Epithelial cell of proximal tubule (primary cell): ENCODE measurements at regions not wholly inside any gene's neighbourhood (a gene's known extent, or its start where the extent isn't known, plus 50 kb on each side); places are given as distances from the start of the nearest gene placed in this dataset.

Source experiments
- DNase-seq: peaks from one replicate; pipeline ENCODE4 v3.0.0-alpha.2; 2011; ENCODE audit warnings: low read depth
- H3K4me3 ChIP-seq: 2 replicates; pipeline ENCODE4 v1.5.1; 2011; ENCODE audit warnings: low read depth, mild to moderate bottlenecking, low read length
- TF ChIP-seq, protein P1 (sequence below): conservative IDR thresholded peaks from 2 replicates; pipeline ENCODE4 v1.5.1; 2012; ENCODE audit warnings: low read depth, mild to moderate bottlenecking, low read length

DNA sequence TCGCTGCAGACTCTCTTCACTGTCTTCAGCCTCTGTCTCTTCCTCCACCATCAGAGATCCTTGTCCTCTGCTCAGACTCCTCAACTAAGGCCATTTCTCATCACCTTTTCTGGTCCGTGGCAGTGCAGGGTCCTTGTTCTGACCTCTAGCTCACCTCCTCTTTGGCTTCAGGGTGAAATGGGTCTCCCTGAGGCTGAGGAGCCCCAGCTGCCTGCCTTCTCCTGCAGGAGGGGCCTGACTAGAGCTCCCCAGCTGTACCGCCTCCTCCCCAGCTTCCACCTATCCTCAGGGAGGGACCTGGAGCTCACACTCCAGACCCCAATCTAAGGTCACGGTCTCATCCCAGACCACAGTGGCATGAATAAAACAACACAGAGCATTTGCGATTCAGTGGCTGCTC lies 203.0 kb downstream of the TRIM29 start:
- TF ChIP-seq, protein P1, sequence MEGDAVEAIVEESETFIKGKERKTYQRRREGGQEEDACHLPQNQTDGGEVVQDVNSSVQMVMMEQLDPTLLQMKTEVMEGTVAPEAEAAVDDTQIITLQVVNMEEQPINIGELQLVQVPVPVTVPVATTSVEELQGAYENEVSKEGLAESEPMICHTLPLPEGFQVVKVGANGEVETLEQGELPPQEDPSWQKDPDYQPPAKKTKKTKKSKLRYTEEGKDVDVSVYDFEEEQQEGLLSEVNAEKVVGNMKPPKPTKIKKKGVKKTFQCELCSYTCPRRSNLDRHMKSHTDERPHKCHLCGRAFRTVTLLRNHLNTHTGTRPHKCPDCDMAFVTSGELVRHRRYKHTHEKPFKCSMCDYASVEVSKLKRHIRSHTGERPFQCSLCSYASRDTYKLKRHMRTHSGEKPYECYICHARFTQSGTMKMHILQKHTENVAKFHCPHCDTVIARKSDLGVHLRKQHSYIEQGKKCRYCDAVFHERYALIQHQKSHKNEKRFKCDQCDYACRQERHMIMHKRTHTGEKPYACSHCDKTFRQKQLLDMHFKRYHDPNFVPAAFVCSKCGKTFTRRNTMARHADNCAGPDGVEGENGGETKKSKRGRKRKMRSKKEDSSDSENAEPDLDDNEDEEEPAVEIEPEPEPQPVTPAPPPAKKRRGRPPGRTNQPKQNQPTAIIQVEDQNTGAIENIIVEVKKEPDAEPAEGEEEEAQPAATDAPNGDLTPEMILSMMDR = no peak
- H3K4me3 ChIP-seq = no peak overlapping the region
- DNase-seq = no peak

DNA sequence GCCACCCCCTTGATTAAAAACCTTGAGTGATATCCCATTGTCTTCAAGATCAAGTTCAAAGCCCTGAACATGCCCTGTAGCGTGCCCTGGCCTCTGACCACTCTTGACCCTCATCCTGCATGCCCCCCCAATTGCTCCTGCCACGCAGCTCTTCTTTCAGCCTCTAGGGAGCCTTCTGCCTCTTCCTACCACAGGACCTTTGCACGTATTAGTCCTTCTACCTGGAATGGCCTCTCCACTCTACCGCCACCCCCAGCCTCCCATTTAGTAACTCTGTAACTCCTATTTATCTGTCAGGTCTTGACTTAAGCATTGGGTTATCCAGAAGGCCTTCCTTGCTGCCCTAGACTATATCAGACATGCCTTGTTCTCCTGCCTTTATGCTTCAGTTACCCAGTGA lies 203.6 kb downstream of the TRIM29 start:
- TF ChIP-seq, protein P1 = no peak
- no peak for DNase-seq
- no peak overlapping the region for H3K4me3 ChIP-seq

DNA sequence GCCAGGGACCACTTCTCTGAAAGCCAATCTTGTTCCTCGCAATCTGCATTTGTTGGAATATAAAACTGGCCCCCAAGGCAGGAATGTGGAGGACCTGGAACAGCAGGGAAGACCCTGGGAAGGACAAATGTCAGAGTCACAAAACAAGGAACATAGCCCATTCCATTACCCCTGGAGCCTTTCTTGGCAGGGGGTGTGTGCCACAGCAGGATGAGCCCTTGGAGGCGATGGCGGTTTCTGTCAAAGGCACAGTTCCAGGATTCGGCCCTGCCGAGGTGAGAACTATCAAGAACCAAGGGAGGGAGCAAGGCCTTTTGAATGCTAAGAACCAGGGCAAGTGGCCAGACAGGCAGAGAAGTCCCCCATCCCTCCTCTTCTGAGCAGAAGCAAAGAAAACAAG lies 204.3 kb downstream of the TRIM29 start:
- H3K4me3 ChIP-seq = no peak overlapping the region
- TF ChIP-seq, protein P1 = no peak
- no peak for DNase-seq

DNA sequence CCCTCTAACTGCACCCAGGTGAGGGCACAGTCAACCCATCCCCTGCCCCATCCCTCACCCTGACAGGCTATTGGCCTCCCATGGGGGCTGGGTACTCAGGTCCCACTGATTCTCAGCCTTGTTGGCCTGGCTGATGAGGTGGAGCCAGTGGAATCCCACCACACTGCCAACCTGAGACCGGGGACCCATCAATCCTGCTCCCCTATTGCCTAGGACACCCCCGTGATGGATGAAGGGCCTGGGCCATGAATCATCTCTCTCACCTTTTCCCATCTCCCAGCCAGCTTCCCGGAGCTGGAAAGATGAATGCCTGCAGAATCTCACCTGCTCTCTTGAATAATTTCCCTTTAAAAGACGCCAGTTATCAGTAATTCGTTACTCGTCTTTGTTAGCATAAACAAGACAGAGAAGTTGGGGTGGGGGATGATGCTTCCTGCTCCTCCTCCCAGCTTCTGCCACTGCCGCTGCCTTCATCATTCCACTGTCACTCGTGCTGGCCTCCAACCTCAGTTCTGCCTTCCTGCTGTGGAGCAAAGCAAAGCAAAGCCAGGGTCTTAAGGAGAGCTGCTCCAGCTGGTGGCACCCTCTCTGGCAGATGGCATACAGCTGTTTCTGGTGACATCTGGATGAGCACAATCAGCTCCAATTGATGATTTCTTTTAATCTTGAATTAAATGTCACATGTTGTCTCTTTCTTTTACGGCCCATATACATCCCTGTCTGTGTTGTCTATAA lies 204.0 kb upstream of the NECTIN1 start:
- TF ChIP-seq, protein P1 = no peak
- DNase-seq = no peak
- H3K4me3 ChIP-seq = no peak overlapping the region

DNA sequence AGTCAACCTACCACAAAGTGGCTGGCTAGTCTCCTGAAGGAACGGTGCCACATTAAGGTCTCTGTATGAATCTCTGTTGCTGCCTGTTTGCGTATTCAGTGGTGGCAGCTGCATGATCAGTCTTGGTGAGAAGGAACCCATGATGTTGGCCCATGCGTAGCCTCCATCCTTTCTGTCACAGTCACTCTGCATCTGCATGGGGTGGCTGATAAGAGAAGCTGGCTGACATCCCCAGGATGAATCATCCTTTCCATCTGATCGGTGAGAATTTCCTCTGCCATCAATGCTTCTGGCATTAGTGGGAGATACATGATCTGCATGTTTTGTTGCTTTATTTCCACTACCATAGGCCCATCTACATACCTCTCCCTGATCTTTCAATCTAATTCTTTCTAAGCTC lies 199.0 kb upstream of the NECTIN1 start:
- TF ChIP-seq, protein P1 = no peak
- no peak for DNase-seq
- H3K4me3 ChIP-seq = no peak overlapping the region

DNA sequence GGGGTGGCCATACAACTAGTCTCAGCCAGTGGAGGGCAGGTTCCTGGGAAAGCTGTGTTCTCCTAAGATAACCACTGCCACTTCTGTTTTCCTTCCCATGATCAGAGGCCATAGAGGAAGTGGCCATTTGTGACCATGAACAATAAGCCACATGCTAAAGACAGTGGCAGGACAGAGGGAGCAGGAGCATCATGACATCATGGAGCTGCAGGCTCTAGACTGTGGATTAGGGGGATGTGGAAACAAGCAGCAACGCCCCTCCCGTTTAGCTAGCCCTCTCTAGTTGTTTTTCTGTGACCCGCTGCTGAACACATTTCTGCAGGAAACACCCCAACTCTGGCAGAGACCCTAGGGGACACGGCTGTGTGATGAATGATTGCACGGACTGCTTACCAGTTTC lies 195.0 kb upstream of the NECTIN1 start:
- DNase-seq = no peak
- H3K4me3 ChIP-seq = no peak overlapping the region
- TF ChIP-seq, protein P1 = no peak

DNA sequence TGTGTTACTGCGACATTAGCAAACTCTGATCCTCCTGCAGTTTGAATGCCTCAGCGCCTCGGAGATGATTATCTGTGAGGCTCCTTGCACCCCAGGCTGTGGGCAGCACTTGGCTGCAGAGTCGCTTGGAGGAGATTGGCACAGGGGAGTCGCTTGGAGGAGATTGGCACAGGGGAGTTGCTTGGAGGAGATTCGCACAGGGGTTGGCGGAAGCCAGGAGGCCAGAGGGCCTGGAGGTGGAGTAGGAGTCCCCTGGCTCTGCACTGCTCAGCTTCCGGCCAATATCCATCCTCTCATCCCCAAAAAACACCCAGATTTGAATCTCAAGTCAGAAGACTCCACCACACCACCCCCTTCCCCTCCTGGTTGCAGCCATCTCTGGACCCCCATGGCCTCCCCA lies 192.6 kb upstream of the NECTIN1 start:
- TF ChIP-seq, protein P1 = no peak
- H3K4me3 ChIP-seq = no peak overlapping the region
- no peak for DNase-seq
